GM21381 (cell line): ENCODE measurements at regions not wholly inside any gene's neighbourhood (a gene's known extent, or its start where the extent isn't known, plus 50 kb on each side); places are given as distances from the start of the nearest gene placed in this dataset.

Experiments
- ATAC-seq: cut with Tn5 transposase; IDR thresholded peaks from one replicate; pipeline ENCODE4 v1.9.1; 2021; ENCODE audit warnings: mild to moderate bottlenecking, moderate library complexity; ENCODE audit not compliant: unreplicated experiment

DNA sequence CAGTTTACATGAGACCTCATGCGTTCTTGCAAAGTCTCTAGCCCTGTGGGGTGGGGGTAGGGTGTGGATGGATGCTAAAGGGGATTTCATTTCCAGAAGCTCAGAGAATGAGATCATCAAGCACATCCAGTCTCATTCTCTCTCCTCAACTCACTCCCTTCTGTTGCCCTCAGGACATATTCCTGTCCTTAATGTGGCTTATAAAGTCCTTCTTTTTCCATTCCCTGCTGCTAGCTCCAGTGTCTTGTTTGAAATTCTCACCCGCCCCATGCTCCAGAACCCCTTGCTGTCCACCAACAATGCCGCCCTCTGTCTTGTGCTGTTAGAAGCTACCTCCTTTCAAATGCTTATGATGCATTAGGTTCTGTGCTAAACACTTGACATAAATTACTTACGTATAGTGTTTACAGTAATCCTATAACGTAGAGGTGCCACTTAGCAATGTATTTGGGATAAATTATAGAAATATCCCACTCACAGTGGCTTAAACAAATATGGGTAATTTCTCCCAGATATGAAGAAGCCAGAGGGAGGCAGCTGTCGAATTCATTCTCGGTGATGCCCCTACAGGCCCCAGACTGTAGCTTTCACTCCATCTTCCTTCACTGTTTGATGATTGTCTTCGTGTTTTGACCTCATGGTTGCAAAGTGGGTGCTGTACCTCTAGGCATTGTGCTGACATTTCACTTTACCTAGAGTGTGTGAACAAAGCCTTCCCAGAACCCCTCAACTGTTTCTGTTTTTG is 273.1 kb upstream of the TBL1XR1 start:
- no peak for ATAC-seq

DNA sequence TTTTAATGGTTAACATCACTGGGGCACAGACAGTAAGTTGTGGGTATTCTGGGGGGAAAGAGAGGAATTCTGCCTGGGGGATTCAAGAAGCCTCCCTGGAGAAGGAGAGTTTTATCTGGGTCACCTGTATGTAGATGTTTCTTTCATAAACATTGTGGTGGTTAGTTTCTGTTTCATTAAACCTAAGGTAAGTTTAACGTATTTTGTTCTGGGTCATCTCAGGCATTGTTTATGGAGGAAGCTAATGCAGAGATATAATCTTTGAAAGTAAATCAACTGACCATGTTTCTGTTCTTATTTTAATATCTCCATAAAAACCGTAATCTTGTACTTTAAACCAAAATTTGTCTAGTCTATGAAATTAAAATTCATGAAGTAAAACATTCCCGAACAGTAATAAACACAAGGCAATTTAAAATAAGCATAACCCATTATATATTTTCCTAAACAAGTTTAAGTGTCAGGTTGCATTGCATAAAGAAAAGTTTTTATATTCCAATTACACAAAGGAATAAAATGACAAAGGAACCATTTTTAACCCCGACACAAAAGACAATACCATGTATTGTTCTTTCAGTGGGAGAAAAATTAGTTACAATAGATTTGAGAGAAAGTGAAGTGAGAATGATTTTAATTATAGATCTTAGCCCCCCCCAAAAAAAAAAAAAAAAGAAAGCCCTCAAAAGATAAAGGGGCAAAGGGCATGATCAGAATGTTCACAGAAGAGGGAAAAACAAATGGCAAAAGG is 274.6 kb upstream of the TBL1XR1 start:
- no peak for ATAC-seq

DNA sequence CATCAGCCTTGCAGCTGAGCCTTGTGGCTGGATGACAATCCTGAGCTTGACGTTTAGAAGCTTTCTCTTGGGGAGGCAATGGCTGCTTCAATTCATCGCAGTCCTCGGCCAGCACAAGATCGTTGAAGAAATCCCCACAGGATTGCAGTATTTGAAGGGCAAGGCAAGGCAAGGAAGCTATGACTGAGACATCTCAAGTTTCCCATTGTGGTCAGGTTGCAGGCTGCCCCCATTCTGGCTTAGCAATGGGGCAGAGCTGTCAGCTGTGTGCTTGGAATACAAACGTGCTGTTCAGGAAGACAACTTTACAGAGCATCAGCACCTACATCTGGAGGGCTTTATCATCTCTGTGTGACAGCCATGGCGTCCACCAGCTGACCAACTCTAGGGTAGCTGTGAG is 275.9 kb upstream of the TBL1XR1 start:
- no peak for ATAC-seq

DNA sequence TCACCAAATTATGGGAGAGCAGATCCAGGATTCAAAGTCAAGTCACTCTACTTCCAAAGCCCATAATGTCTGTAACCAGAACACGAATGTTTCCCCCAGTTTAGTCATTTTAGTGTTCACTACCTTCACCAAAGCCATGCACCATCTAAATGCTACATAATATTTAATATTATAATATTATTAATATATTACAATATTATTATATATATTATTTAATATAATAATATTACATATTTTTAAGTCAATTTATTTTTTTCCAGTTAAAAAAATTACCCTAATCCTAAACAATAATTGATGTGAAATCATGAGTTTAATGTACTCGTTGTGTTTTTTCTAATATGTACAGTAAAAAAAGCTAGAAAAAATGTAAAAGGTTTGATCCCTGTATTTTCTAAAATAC is 276.6 kb upstream of the TBL1XR1 start:
- no peak for ATAC-seq

DNA sequence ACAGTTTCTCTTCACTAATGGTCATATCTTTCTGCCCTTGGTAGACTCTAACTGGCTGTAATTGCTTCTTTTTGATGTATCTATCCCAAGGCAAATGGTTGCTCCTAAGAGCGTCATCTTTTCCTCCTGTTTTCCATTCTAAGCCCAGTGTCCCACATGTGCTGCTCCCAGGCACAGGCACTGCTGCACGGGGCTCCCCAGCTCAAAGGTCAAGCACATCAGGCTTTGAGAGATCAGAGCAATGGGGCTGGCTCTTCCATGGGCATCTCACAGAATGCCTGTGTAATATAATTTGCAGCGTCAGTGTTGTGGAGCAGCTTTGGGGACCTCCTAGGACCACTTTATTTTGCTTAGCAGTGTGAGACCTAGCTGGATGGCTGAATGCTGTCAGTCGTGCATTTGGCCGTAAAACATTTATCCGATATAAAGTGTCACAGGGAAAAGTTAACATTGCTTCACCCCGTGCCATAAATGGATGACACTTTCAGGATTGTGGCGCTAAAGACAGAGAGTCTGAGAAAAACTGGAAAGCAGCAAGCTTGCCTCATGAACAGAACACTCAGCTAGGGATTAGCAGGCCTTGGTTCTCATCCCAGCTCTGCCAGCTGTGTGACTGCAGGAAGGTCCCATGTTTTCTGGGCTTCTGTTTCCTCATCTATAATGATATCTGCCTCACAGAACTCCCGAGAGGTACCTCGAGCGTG is 277.5 kb upstream of the TBL1XR1 start:
- no peak for ATAC-seq

DNA sequence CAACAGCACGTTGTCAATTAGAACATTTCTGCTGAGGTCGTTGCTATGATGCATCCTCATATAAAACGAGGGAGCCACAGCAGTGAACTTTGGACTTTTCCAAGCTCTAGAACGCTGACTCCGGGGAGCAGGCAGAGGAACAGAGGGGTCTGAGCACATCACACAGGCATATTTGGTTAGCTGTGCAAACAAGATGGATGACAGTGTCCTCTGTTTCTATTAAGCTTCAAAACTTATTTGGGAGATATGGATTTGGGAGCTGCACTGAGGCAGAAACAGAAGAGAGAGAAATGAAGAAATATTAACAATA is 278.0 kb upstream of the TBL1XR1 start:
- ATAC-seq, result no peak

DNA sequence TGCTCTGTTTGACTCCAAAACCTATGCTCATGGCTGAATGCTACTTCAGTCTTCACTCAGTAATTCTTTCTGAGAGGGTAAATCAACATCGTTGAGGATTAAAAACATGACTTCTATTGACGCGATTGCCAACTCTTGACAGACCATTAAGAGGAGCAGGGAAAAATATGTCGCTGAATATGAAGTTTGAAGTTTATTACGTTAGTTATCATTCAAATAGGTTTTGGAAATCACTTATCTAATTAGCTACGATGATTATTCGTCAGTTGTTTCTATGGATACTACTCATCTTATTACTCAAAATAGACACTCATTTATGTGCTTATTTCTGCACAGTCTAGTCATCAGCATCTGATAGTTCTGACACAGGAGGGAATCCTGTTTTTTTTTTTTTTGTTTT is 279.2 kb upstream of the TBL1XR1 start:
- no peak for ATAC-seq

DNA sequence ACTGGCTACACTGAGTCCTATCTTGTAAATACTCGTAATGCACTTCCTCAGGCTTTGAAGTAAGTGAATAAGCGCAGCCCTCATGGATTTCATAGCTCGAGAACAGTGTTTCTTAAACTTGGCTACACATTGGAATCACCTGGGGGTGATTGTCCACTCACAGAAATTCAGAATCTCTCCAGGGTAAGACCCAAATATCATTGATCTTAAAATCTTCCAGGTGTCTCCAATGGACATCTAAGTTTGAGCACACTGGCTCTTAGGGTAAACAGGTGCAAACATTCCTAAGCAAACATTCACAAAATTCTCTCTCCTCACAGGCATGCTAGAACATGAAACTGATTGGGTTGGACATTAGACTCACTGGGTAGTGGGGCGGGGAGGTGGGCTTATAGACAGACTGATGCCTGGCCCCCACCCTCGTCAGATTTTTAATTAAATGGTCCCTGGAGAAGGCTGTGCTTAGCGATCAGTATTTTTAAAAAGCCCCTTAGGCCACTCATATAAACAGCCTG is 279.7 kb upstream of the TBL1XR1 start:
- ATAC-seq, result no peak

DNA sequence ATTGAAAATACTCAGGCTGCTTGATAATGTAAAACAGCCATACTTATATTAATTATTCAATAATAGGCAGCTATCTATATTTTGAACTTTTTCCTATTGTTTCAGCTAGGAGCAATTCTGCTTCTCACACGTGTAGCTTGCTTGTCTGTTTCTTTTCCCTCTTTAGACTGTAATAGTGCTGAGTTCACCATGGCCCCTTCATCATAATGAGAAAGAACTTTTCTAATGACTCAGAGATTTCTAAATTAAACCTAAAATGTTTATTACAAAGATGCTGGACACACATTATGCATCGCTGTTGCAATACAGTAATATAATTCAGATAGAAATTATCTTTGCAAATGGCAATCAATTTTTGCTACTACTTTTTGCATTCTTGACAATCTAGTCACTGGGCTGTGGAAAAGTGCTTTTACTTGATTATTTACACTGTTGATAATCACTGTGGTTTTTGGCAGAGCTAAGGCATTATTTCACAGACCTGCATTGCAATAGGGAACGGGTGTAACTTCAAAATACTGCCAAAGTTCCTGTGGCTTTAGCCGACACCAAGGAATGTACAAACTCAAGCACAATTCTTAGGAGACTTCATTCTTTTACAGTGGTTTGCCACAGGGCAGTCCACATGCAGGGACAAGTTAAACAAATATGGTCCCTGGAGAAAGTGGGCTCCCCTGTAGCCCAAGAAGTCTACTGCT is 281.0 kb upstream of the TBL1XR1 start:
- no peak for ATAC-seq

DNA sequence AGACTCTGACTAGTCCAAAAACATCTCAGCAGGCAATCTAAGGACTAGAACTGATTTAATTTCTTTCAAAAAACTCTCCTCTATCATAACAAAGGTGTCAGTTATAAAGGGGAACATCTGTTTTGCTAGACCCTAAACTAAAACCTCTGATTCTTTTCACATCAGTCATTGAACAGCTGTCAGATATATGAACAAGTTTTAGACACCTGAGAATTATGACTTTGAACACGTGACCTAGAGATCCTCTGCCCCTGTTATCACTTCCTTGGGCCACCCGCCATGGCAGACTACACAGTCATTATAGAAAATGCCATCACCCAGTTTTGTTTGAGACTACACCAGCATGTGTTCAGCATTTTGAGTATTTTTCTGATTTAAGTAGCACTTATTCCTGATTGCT is 282.3 kb upstream of the TBL1XR1 start:
- ATAC-seq, result no peak

DNA sequence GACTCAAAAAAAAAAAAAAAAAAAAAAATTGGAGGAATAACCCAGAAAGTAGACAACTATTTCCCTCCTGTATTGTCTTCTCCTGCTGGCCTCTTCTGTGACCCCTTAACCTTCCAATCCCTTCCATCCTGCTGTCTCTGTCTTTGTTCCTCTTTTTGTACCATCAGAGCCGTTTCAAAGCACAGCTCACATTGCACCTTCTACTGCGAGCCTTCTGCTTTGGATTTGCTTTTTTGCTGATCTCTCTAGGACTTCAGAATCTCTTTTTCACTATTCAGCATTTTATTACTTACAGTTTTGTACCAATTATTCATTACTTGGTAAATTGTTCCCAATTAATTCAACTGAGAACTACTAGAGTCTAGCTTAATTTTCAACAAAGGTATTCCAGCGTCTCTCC is 284.0 kb upstream of the TBL1XR1 start:
- ATAC-seq, result no peak

DNA sequence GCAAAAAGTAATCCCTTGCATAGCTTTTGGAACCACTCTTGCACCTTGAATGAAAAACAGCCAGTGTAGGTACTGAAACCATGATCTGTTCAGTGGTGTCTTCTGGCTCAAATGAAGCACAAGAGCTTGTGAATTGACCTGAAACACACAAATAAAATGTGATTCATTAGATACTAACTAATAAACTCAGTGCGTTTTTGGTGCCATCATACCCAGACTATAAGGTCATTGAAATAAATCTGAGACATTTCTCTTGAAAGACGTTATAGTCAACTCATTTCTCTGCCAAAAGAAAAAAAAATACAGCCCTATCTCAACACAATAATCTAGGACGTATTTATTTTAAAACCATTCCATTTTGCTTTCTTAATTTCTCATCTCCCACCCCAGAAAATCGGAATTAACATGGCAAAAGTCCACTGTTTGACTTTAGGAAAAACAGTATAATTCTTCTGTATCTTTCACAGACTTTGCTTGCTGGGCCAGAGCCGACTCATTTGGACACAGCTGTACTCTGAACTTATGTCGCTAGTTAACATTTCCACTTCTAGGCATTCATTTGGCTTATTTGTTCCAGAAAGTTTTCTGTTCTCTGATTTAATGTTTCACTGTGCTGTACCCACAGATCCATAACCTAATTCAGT is 284.9 kb upstream of the TBL1XR1 start:
- no peak for ATAC-seq

DNA sequence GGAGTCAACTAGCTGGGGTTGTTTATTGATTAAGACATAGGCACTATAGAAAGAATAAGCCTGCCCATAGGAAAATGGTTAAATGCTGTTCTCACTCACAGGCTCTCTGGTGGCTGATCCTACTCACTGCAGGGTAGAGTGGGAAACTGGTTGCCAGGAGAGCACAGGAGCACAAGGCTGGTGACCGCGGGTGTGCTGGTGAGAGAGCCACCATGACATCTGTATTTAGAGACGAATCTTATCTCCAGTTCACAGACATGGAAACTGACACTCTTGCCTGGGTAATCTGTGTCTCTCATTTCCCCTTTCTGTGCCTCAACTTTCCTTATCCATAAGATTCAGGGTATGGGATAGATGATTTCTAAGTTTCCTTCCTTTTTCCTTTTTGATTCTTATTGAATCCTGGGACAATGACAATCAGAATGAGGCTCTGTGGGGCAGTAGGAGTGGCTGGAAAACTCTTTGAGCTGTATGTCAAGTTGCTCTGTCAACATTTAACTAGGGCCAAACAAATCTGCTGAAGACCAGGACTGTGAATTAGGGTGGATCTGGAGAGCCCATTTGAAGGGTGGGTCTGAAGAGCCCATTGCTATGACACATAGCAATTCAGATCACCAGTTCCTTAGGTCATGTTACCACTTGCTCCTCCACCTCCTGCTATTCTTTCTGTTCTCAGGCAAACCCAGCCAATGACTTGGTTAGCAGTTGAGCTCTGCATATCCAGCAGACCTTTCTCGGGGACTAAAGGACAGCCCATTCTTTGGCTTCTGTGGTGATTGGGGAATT is 286.1 kb upstream of the TBL1XR1 start:
- ATAC-seq, result no peak

DNA sequence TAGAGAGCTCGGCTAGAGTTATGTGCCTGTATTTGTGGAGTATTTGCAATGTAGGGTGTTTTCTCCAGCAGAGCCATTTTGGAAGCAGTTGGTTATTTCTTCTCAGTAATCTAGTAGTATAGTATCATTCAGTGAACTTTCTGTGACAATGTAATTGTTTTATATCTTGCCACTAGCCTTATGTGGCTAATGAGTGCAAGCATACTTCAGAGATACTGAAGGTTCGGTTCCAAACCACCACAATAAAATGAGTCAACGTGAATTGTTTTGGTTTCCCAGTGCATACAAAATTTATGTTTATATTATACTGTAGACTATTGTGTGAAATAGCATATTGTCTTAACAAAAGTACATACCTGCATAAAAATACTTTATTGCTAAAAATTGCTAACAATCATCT is 286.9 kb upstream of the TBL1XR1 start:
- no peak for ATAC-seq

DNA sequence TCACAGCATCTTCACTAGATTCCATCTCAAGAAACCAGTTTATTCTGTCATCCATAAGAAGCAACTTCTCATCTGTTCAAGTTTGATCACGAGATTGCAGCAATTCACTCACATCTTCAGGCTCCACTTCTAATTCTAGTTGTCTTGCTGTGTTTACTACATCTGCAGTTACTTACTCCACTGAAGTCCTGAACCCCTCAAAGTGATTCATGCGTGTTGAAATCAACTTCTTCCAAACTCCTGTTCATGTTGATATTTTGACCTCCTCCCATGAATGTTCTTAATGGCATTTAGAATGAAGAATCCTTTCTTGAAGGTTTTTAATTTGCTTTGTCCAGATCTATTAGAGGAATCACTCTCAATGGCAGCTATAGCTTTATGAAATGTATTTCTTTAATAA is 287.6 kb upstream of the TBL1XR1 start:
- no peak for ATAC-seq

DNA sequence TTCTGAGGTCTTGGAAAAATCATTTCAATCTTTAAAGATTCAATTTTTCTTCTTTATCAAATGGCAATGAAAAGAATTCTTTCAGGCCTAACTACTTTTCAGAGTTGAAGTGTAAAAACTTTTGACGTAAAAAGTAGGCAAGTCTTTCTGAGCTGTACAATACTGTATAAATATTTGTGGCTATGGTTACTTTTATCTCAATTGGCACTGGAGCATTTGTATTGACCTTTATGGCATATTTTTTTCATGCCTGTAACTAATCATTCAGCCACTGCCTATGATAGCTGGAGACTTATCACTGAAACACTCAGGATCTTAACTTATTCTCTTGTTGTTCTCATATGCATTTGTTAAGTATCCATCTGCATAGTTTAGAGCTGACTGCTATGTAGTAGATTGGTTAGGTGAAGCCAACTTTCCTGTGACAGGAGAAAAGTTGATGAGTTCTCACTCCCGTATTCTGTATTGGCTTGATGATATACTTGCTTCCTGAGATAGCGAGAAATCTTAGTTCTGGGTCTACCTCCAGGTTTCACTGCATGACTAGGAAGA is 290.4 kb upstream of the TBL1XR1 start:
- no peak for ATAC-seq

DNA sequence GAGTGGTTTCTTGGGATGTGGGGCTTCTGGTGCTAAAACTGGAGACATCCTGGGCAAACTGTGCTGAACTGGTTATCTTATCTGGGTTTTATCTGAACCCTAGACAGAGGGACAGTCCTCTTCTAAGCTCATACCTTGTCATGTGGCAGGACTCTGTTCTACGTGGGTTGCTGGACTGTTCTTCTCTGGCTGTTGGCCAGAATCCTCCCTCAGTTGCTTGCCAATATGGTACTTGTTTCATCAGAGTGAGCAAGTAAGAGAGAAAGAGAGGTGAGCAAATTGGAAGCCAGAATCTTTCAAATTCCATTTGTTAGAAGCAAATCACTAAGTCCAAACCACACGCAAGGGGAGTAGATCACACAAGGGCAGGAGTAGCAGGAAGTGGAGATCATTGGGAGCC is 291.5 kb upstream of the TBL1XR1 start:
- ATAC-seq, result no peak

DNA sequence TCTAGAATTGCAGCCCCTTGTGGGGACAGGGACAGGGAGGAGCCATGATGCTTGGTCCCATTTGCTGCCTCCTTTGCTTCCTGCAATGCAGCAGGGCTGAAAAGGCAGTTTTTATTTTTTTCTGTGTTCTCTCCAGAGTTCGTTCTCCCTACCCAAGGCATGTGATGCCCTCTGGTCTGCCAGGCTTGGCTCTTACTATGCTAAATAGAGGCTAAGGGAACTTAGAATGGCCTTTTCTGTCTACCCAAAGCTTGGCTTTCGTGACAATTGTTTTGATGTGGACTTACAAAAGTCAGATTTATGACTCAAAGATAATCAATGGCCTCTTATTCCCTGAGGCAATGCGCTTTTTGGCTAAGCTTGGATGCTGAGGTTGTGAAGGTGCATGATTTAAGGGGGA is 293.3 kb upstream of the TBL1XR1 start:
- ATAC-seq, result no peak

DNA sequence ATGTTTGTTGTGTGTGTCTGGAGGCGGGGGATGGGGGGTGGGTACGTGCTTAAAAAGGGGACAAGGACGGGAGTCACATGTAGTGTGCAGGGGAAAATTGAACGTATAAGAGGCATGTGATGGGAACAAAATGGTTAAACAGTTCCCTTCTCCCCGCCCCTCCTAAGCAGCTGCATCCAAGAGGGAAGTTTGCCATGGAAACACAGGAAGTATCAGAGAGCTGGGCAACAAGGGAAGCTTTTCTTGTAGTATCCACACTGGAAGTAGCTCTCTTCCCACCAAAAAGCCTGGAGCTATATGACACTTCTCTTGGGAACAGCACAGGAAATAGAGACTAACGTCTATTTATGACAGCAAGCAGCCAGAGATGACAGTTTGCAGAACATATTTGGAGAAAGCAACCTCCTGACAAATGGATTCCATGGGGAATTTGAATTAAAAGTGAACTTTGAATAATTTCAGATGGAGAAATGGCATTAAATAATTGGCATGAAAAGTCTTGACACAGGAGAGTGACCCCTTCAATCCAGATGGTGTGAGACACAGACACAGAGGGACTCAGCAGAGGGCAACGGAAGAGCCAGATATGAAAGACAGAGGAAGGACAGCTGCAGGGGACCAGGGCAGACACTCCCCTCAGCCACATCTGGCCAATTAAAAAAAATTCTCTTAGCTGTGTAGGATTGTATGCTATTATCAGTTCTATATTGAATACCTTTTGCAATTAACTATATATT is 294.2 kb upstream of the TBL1XR1 start:
- ATAC-seq, result no peak
